ENCODE measurements at regions not wholly inside any gene's neighbourhood (a gene's known extent, or its start where the extent isn't known, plus 50 kb on each side); places are given as distances from the start of the nearest gene placed in this dataset.

- TF ChIP-seq CTCF (IDR thresholded peaks at IDR 0.05) (no peak), POLR2A (IDR thresholded peaks at IDR 0.05; ENCODE audit: low read depth) (no peak)
These were observed 198.7 kb downstream of the KCNJ2 start for GRCh38 chr17:70368011-70368410.
